Liver (tissue), 8 donors: ENCODE measurements at regions not wholly inside any gene's neighbourhood (a gene's known extent, or its start where the extent isn't known, plus 50 kb on each side); places are given as distances from the start of the nearest gene placed in this dataset.

ENCODE experiments used
- DNase-seq: peaks from one replicate; pipeline ENCODE4 v3.0.0-alpha.2; 2017; ENCODE audit warnings: low spot score
- H3K27ac ChIP-seq, 2 donors: one replicate each; pipeline ENCODE4 v1.7.0; 2013; ENCODE audit warnings: inconsistent platforms in 2 of 2, low read length in 2 of 2, control low read depth in 1 of 2, low read depth in 1 of 2, mild to moderate bottlenecking in 1 of 2
- H3K27me3 ChIP-seq, 4 donors: one replicate each; pipeline versions ENCODE4 v1.6.1 to v1.7.0; 2013; ENCODE audit warnings: low read length in 3 of 4, inconsistent platforms in 1 of 4, mild to moderate bottlenecking in 1 of 4, moderate library complexity in 1 of 4; ENCODE audit not compliant: control insufficient read depth in 4 of 4, insufficient read depth in 4 of 4
- H3K36me3 ChIP-seq, 4 donors: one replicate each; pipeline versions ENCODE4 v1.6.1 to v1.7.0; 2013; ENCODE audit warnings: low read length in 3 of 4, mild to moderate bottlenecking in 3 of 4, low read depth in 1 of 4, moderate library complexity in 1 of 4; ENCODE audit not compliant: control insufficient read depth in 4 of 4, insufficient read depth in 3 of 4
- H3K4me1 ChIP-seq, 4 donors: one replicate each; pipeline versions ENCODE4 v1.6.1 to v1.7.0; 2013; ENCODE audit warnings: low read length in 3 of 4, mild to moderate bottlenecking in 3 of 4, moderate library complexity in 1 of 4; ENCODE audit not compliant: control insufficient read depth in 4 of 4, insufficient read depth in 4 of 4
- H3K4me3 ChIP-seq, 3 donors: one replicate each; pipeline versions ENCODE4 v1.6.1 to v1.7.0; 2013; ENCODE audit warnings: low read length in 3 of 3, control low read depth in 1 of 3, low read depth in 1 of 3, mild to moderate bottlenecking in 1 of 3
- H3K9ac ChIP-seq, 2 donors: one replicate each; pipeline ENCODE4 v1.7.0; 2013; ENCODE audit warnings: low read length in 2 of 2, mild to moderate bottlenecking in 2 of 2, moderate library complexity in 2 of 2, control low read depth in 1 of 2, low read depth in 1 of 2
- H3K9me3 ChIP-seq, 4 donors: one replicate each; pipeline versions ENCODE4 v1.6.1 to v1.7.0; 2013; ENCODE audit warnings: low read length in 3 of 4; ENCODE audit not compliant: control insufficient read depth in 4 of 4
- ATF3 ChIP-seq: IDR thresholded peaks from 2 replicates; pipeline ENCODE4 v1.6.1; 2016; ENCODE audit warnings: antibody characterized with exemption
- CTCF ChIP-seq: fragments of 150-350 bp; IDR thresholded peaks from 2 replicates; pipeline ENCODE4 v1.5.1; 2017; ENCODE audit warnings: improper control_type of control experiment, low read depth, low read length; ENCODE audit not compliant: missing input control
- EGR1 ChIP-seq, 2 donors: IDR thresholded peaks; 2 replicates each; pipeline ENCODE4 v1.6.1; 2016 to 2018; ENCODE audit warnings: antibody characterized with exemption in 2 of 2, low read depth in 2 of 2
- FOXA1 ChIP-seq: IDR thresholded peaks from 2 replicates; pipeline ENCODE4 v1.6.1; 2016; ENCODE audit warnings: antibody characterized with exemption
- FOXA2 ChIP-seq: IDR thresholded peaks from 2 replicates; pipeline ENCODE4 v1.6.1; 2016; ENCODE audit warnings: antibody characterized with exemption
- GABPA ChIP-seq, 2 donors: IDR thresholded peaks in 1 of 2; conservative IDR thresholded peaks in 1 of 2; 2 replicates each; pipeline ENCODE4 v1.6.1; 2016; ENCODE audit warnings: antibody characterized with exemption in 2 of 2, mild to moderate bottlenecking in 1 of 2, moderate library complexity in 1 of 2
- HNF4A ChIP-seq, 2 donors: conservative IDR thresholded peaks; 2 replicates each; pipeline ENCODE4 v1.6.1; 2016; ENCODE audit warnings: antibody characterized with exemption in 2 of 2, mild to moderate bottlenecking in 2 of 2
- HNF4G ChIP-seq: IDR thresholded peaks from 2 replicates; pipeline ENCODE4 v1.6.1; 2016; ENCODE audit warnings: antibody characterized with exemption
- JUND ChIP-seq, 2 donors: IDR thresholded peaks; 2 replicates each; pipeline ENCODE4 v1.6.1; 2016; ENCODE audit warnings: antibody characterized with exemption in 2 of 2
- MAX ChIP-seq: IDR thresholded peaks from 2 replicates; pipeline ENCODE4 v1.6.1; 2016; ENCODE audit warnings: antibody characterized with exemption
- NR2F2 ChIP-seq: IDR thresholded peaks from 2 replicates; pipeline ENCODE4 v1.6.1; 2016; ENCODE audit warnings: antibody characterized with exemption
- RAD21 ChIP-seq, 2 donors: IDR thresholded peaks; 2 replicates each; pipeline ENCODE4 v1.6.1; 2016; ENCODE audit warnings: antibody characterized with exemption in 2 of 2, mild to moderate bottlenecking in 2 of 2
- REST ChIP-seq: IDR thresholded peaks from 2 replicates; pipeline ENCODE4 v1.6.1; 2016; ENCODE audit warnings: antibody characterized with exemption, mild to moderate bottlenecking
- RXRA ChIP-seq, 2 donors: IDR thresholded peaks; 2 replicates each; pipeline ENCODE4 v1.6.1; 2017 to 2018; ENCODE audit warnings: antibody characterized with exemption in 2 of 2, mild to moderate bottlenecking in 1 of 2
- SP1 ChIP-seq: IDR thresholded peaks from 2 replicates; pipeline ENCODE4 v1.6.1; 2018; ENCODE audit warnings: antibody characterized with exemption, mild to moderate bottlenecking
- TAF1 ChIP-seq: conservative IDR thresholded peaks from 2 replicates; pipeline ENCODE4 v1.6.1; 2016; ENCODE audit warnings: antibody characterized with exemption, mild to moderate bottlenecking
- YY1 ChIP-seq: IDR thresholded peaks from 2 replicates; pipeline ENCODE4 v1.6.1; 2016; ENCODE audit warnings: antibody characterized with exemption, mild to moderate bottlenecking
- ZBTB33 ChIP-seq: IDR thresholded peaks from 2 replicates; pipeline ENCODE4 v1.6.1; 2016; ENCODE audit warnings: antibody characterized with exemption
- WGBS: extraction: QIAGEN DNeasy Blood & Tissue Kit; methylation state at CpG from one replicate; pipeline ENCODE4 v1.1.7; 2013; 5-methylcytosine and 5-hydroxymethylcytosine counted together
- donor health status: healthy.
- donor health status: healthy.
- donor health status: healthy.
- donor health status: healthy.
- donor health status: healthy.

DNA sequence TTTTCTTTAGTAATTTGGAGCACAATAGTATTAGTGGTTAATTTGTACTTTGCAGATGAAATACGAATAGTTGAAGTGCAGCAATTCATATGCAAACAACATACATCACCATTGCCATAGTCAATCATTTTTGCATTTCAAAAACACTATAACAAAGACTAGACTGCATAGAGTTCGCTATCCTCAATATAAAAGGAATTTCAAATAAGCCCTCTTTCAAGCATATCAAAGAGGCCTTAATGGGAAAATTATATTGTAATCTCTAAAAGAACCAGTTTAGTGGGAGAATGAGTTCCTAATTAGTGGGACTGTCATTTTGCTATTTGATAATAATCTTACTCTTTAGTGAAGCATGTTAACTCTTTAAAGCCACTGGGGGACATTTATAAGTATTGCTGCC, 2302.3 kb upstream of the C9orf72 start:
- Histone ChIP-seq H3K9me3 (no peaks in the 10 kb centered on the region), H3K9ac (no peak overlapping the region), H3K4me1 (no peaks in the 10 kb centered on the region), H3K4me3 (no peak overlapping the region), H3K36me3 (no peaks in the 10 kb centered on the region), H3K27ac (no peak overlapping the region), H3K27me3 (no peaks in the 10 kb centered on the region)
- TF ChIP-seq ZBTB33 (no peak), CTCF (no peak), FOXA2 (no peak), ATF3 (no peak), JUND (IDR thresholded peaks at IDR 0.05) (no peak), HNF4G (no peak), NR2F2 (no peak), EGR1 (IDR thresholded peaks at IDR 0.05; ENCODE audit: low read depth in 2 of 2) (no peak), SP1 (no peak), MAX (no peak), FOXA1 (no peak), GABPA (IDR thresholded peaks at IDR 0.05 in 1 of 2, conservative IDR thresholded peaks at IDR 0.05 in 1 of 2) (no peak), YY1 (no peak), TAF1 (no peak), RXRA (IDR thresholded peaks at IDR 0.05) (no peak), RAD21 (IDR thresholded peaks at IDR 0.05) (no peak), REST (no peak), HNF4A (conservative IDR thresholded peaks at IDR 0.05) (no peak)
- WGBS, result 66% methylated on average over 2 of the region's 2 CpGs
- DNase-seq, result no peak

DNA sequence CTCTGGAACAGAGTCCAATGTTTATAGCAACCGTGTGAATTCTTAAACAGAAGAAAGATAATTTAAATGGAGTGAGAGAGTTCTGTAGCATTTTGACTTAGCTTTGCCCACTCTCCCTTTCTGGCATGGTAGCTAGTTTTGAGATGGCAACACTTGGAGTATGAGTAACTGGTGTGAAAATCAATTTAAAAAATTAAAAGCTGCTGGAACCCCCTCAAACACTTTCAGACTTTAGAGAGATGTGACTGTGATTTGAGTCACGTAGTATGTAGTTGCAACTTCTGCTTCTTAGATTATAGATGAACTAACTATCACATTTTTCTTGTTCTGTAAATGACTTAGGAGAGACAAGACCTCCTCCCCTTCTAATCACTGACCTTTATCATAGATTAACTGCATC, 2309.5 kb upstream of the C9orf72 start:
- TF ChIP-seq SP1 (no peak), JUND (IDR thresholded peaks at IDR 0.05) (no peak), GABPA (IDR thresholded peaks at IDR 0.05 in 1 of 2, conservative IDR thresholded peaks at IDR 0.05 in 1 of 2) (no peak), TAF1 (no peak), HNF4G (no peak), EGR1 (IDR thresholded peaks at IDR 0.05; ENCODE audit: low read depth in 2 of 2) (no peak), NR2F2 (no peak)
- no peak for DNase-seq
- 56% methylated on average over 2 of the region's 2 CpGs for WGBS
- H3K27me3 ChIP-seq, result no peaks in the 10 kb centered on the region
- no peak overlapping the region for H3K4me3 ChIP-seq
- no peak overlapping the region for H3K27ac ChIP-seq
- H3K4me1 ChIP-seq, result no peaks in the 10 kb centered on the region
- no peak overlapping the region for H3K9ac ChIP-seq
- no peaks in the 10 kb centered on the region for H3K9me3 ChIP-seq
- H3K36me3 ChIP-seq, result no peaks in the 10 kb centered on the region
